ENCODE measurements at regions not wholly inside any gene's neighbourhood (a gene's known extent, or its start where the extent isn't known, plus 50 kb on each side); places are given as distances from the start of the nearest gene placed in this dataset.

- Histone ChIP-seq H3K4me3 (ENCODE audit: low read length) (no peak overlapping the region), H3K9ac (ENCODE audit: low read length) (no peak overlapping the region), H3F3A (ENCODE audit: insufficient read depth, low read length, poor library complexity, severe bottlenecking) (no peaks in the 10 kb centered on the region), H3K4me2 (ENCODE audit: low read length) (no peak overlapping the region), H3K36me3 (ENCODE audit: insufficient read depth, low read length) (peaks cover 15% of the 10 kb centered on the region), H3K27me3 (ENCODE audit: insufficient read depth, low read depth, low read length) (no peaks in the 10 kb centered on the region), H3K27ac (ENCODE audit: low read length) (no peak overlapping the region), H4K20me1 (ENCODE audit: insufficient read depth) (no peaks in the 10 kb centered on the region), H3K9me2 (ENCODE audit: insufficient read depth, low read length) (no peaks in the 10 kb centered on the region), H3K79me2 (replicated peaks; ENCODE audit: insufficient read depth, low read length) (no peaks in the 10 kb centered on the region), H3K9me3 (ENCODE audit: low read length) (no peaks in the 10 kb centered on the region), H2AFZ (ENCODE audit: low read depth, low read length) (no peak overlapping the region)
- TF ChIP-seq EZH2 (IDR thresholded peaks at IDR 0.05; ENCODE audit: borderline replicate concordance, insufficient read depth, low read length, poor library complexity, severe bottlenecking) (no peak), RAD21 (conservative IDR thresholded peaks at IDR 0.05) (no peak)
Measured at GRCh38 chr3:159896543-159896942, 92.1 kb upstream of the IL12A start.

- no peak overlapping the region for H3K9ac ChIP-seq (ENCODE audit: low read length)
- no peaks in the 10 kb centered on the region for H3K79me2 ChIP-seq (replicated peaks; ENCODE audit: insufficient read depth, low read length)
- no peaks in the 10 kb centered on the region for H3K9me3 ChIP-seq (ENCODE audit: low read length)
- H3K27me3 ChIP-seq (ENCODE audit: insufficient read depth, low read depth, low read length) = no peaks in the 10 kb centered on the region
- H3K4me3 ChIP-seq (ENCODE audit: low read length) = no peak overlapping the region
- no peaks in the 10 kb centered on the region for H3F3A ChIP-seq (ENCODE audit: insufficient read depth, low read length, poor library complexity, severe bottlenecking)
- no peak for TF ChIP-seq SMC3 (conservative IDR thresholded peaks at IDR 0.05; ENCODE audit: poor library complexity)
- no peak for TF ChIP-seq TAF1 (IDR thresholded peaks at IDR 0.05; ENCODE audit: low read depth)
- TF ChIP-seq MXI1 (conservative IDR thresholded peaks at IDR 0.05; ENCODE audit: poor library complexity, severe bottlenecking) = no peak
- TF ChIP-seq REST (IDR thresholded peaks at IDR 0.05; ENCODE audit: borderline replicate concordance) = no peak
- TF ChIP-seq EP300 (conservative IDR thresholded peaks at IDR 0.05; ENCODE audit: poor library complexity, severe bottlenecking) = no peak
- no peak for TF ChIP-seq CTCF (IDR thresholded peaks at IDR 0.05; ENCODE audit: poor library complexity, severe bottlenecking)
- TF ChIP-seq RAD21 (conservative IDR thresholded peaks at IDR 0.05) = no peak
- TF ChIP-seq POLR2AphosphoS5 (IDR thresholded peaks at IDR 0.05) = no peak
- H4K20me1 ChIP-seq (ENCODE audit: insufficient read depth) = no peaks in the 10 kb centered on the region
- H3K27ac ChIP-seq (ENCODE audit: low read length) = no peak overlapping the region
- no peaks in the 10 kb centered on the region for H3K9me2 ChIP-seq (ENCODE audit: insufficient read depth, low read length)
- peaks cover 11% of the 10 kb centered on the region for H3K36me3 ChIP-seq (ENCODE audit: insufficient read depth, low read length)
- H3K4me2 ChIP-seq (ENCODE audit: low read length) = no peak overlapping the region
- no peak overlapping the region for H2AFZ ChIP-seq (ENCODE audit: low read depth, low read length)
Measured at GRCh38 chr3:159897331-159898075, 91.1 kb upstream of the IL12A start.

Data from neural cell (in vitro differentiated cells).